GM13976 (cell line): ENCODE measurements at regions not wholly inside any gene's neighbourhood (a gene's known extent, or its start where the extent isn't known, plus 50 kb on each side); places are given as distances from the start of the nearest gene placed in this dataset.

Experiments
- DNase-seq: peaks from one replicate; pipeline ENCODE4 v3.0.0; 2012; ENCODE audit warnings: low spot score
- CTCF ChIP-seq: IDR thresholded peaks from 2 replicates; pipeline ENCODE4 v1.5.1; 2012; ENCODE audit warnings: borderline replicate concordance, mild to moderate bottlenecking; ENCODE audit not compliant: insufficient read depth; ENCODE audit errors: extremely low read depth, missing control alignments, control extremely low read depth
- in situ Hi-C: fragments of 300-500 bp; cut with MboI; formaldehyde crosslinking; loops from one replicate; pipeline ENCODE4 v1.12.0; 2022; ENCODE audit warnings: low sequenced_read_pairs, mixed read lengths, inconsistent platforms; ENCODE audit not compliant: unreplicated experiment

- TF ChIP-seq CTCF = no peak
- no peak for DNase-seq
- in situ Hi-C loops = no loop called here
Measured at GRCh38 chr5:98424681-98425450, 348.6 kb upstream of the RGMB start.

- TF ChIP-seq CTCF = no peak
- in situ Hi-C loops = no loop called here
- no peak for DNase-seq
Measured at GRCh38 chr5:98425640-98426039, 347.8 kb upstream of the RGMB start.

GRCh38 chr5:98428806-98429205 lies 344.7 kb upstream of the RGMB start:
- in situ Hi-C loops = no loop called here
- peak; percentile 2 for DNase-seq
- TF ChIP-seq CTCF = no peak

GRCh38 chr5:98432378-98432777 lies 341.1 kb upstream of the RGMB start:
- no peak for DNase-seq
- in situ Hi-C loops = no loop called here
- no peak for TF ChIP-seq CTCF

- no peak for DNase-seq
- in situ Hi-C loops = no loop called here
- no peak for TF ChIP-seq CTCF
Measured at GRCh38 chr5:98433022-98433421, 340.4 kb upstream of the RGMB start.

- TF ChIP-seq CTCF = no peak
- in situ Hi-C loops = no loop called here
- DNase-seq = no peak
Measured at GRCh38 chr5:98433673-98434072, 339.8 kb upstream of the RGMB start.
